Astrocyte (in vitro differentiated cells and primary cell): ENCODE measurements at regions not wholly inside any gene's neighbourhood (a gene's known extent, or its start where the extent isn't known, plus 50 kb on each side); places are given as distances from the start of the nearest gene placed in this dataset.

Experiments
- CTCF ChIP-seq: IDR thresholded peaks from 2 replicates; pipeline ENCODE4 v1.5.1; 2011; ENCODE audit warnings: low read depth, mild to moderate bottlenecking, inconsistent platforms, low read length, moderate library complexity; ENCODE audit not compliant: insufficient read depth
- EZH2 ChIP-seq: IDR thresholded peaks from 2 replicates; pipeline ENCODE4 v1.6.1; 2012; ENCODE audit warnings: mild to moderate bottlenecking, low read length, inconsistent platforms; ENCODE audit not compliant: insufficient read depth

- no peak for TF ChIP-seq CTCF
- TF ChIP-seq EZH2 = no peak
These were observed 79.5 kb upstream of the PRR23C start for GRCh38 chr3:139124197-139124596.
